Neural cell (in vitro differentiated cells): ENCODE measurements at regions not wholly inside any gene's neighbourhood (a gene's known extent, or its start where the extent isn't known, plus 50 kb on each side); places are given as distances from the start of the nearest gene placed in this dataset.

Experiments used
- H2AFZ ChIP-seq: fragments of 200-600, 300-800 bp; sonication (generic), shearing (Covaris generic); 2 replicates; pipeline ENCODE4 v1.6.0; 2014; ENCODE audit warnings: low read depth, mild to moderate bottlenecking, antibody characterized with exemption, low read length, moderate library complexity
- H3F3A ChIP-seq: fragments of 200-600 bp; shearing (Covaris generic); 2 replicates; pipeline ENCODE4 v1.6.1; 2016; ENCODE audit warnings: mild to moderate bottlenecking, moderate library complexity, mixed read lengths, antibody characterized with exemption, low read length; ENCODE audit not compliant: insufficient read depth, poor library complexity, severe bottlenecking
- H3K27ac ChIP-seq: fragments of 200-600, 300-800 bp; sonication (generic), shearing (Covaris generic); 2 replicates; pipeline ENCODE4 v1.5.1; 2014; ENCODE audit warnings: mild to moderate bottlenecking, low read length, moderate library complexity
- H3K27me3 ChIP-seq: fragments of 300-800, 200-600 bp; sonication (generic), shearing (Covaris generic); 2 replicates; pipeline ENCODE4 v1.6.0; 2014; ENCODE audit warnings: mild to moderate bottlenecking, low read depth, low read length, moderate library complexity; ENCODE audit not compliant: insufficient read depth
- H3K36me3 ChIP-seq: fragments of 300-800, 200-600 bp; sonication (generic), shearing (Covaris generic); 2 replicates; pipeline ENCODE4 v1.5.1; 2014; ENCODE audit warnings: mild to moderate bottlenecking, antibody characterized with exemption, low read length, moderate library complexity; ENCODE audit not compliant: insufficient read depth
- H3K4me2 ChIP-seq: fragments of 300-800, 200-600 bp; sonication (generic), shearing (Covaris generic); 2 replicates; pipeline ENCODE4 v1.6.0; 2014; ENCODE audit warnings: mild to moderate bottlenecking, low read length
- H3K4me3 ChIP-seq: fragments of 300-800, 200-600 bp; sonication (generic), shearing (Covaris generic); 2 replicates; pipeline ENCODE4 v1.5.1; 2014; ENCODE audit warnings: mild to moderate bottlenecking, low read length, moderate library complexity
- H3K79me2 ChIP-seq: fragments of 200-600 bp; shearing (Covaris generic); replicated peaks from 2 replicates; pipeline ENCODE4 v1.6.0; 2014; ENCODE audit warnings: mild to moderate bottlenecking, low read length, moderate library complexity; ENCODE audit not compliant: insufficient read depth
- H3K9ac ChIP-seq: fragments of 300-800, 200-600 bp; sonication (generic), shearing (Covaris generic); 2 replicates; pipeline ENCODE4 v1.6.1; 2016; ENCODE audit warnings: mild to moderate bottlenecking, low read length, mixed read lengths
- H3K9me2 ChIP-seq: fragments of 200-600 bp; shearing (Covaris generic); 2 replicates; pipeline ENCODE4 v1.6.1; 2016; ENCODE audit warnings: mild to moderate bottlenecking, low read length, mixed read lengths; ENCODE audit not compliant: insufficient read depth
- H3K9me3 ChIP-seq: fragments of 200-600, 300-800 bp; sonication (generic), shearing (Covaris generic); 2 replicates; pipeline ENCODE4 v1.6.1; 2016; ENCODE audit warnings: mild to moderate bottlenecking, mixed run types, low read length, moderate library complexity, mixed read lengths
- H4K20me1 ChIP-seq: fragments of 200-600 bp; shearing (Covaris generic); 2 replicates; pipeline ENCODE4 v1.6.1; 2016; ENCODE audit warnings: mild to moderate bottlenecking, mixed run types; ENCODE audit not compliant: insufficient read depth
- EP300 ChIP-seq: fragments of 450-650 bp; conservative IDR thresholded peaks from 2 replicates; pipeline ENCODE4 v1.6.1; 2014; ENCODE audit warnings: antibody characterized with exemption, mild to moderate bottlenecking, moderate library complexity; ENCODE audit not compliant: poor library complexity, severe bottlenecking
- EZH2 ChIP-seq: fragments of 200-600, 300-800 bp; shearing (Covaris generic), sonication (generic); IDR thresholded peaks from 2 replicates; pipeline ENCODE4 v1.6.1; 2014; ENCODE audit warnings: antibody characterized with exemption, low read length, borderline replicate concordance, mild to moderate bottlenecking; ENCODE audit not compliant: insufficient read depth, poor library complexity, severe bottlenecking
- POLR2AphosphoS5 ChIP-seq: IDR thresholded peaks from 2 replicates; pipeline ENCODE4 v1.6.1; 2012
- SMC3 ChIP-seq: fragments of 450-650 bp; conservative IDR thresholded peaks from 2 replicates; pipeline ENCODE4 v1.6.1; 2014; ENCODE audit warnings: antibody characterized with exemption, mild to moderate bottlenecking, moderate library complexity; ENCODE audit not compliant: poor library complexity
- TF ChIP-seq, protein P1 (sequence below): fragments of 450-650 bp; IDR thresholded peaks from 2 replicates; pipeline ENCODE4 v1.5.1; 2014; ENCODE audit warnings: antibody characterized with exemption, mild to moderate bottlenecking, moderate library complexity; ENCODE audit not compliant: poor library complexity, severe bottlenecking
- TF ChIP-seq, protein P2 (sequence below): IDR thresholded peaks from 2 replicates; pipeline ENCODE4 v1.6.1; 2012; ENCODE audit warnings: borderline replicate concordance

GRCh38 chr10:105982735-105983134 lies 1181.8 kb downstream of the SORCS1 start:
- peak overlapping the region; percentile 32 for H3K27ac ChIP-seq
- H3K9me3 ChIP-seq = no peaks in the 10 kb centered on the region
- no peaks in the 10 kb centered on the region for H3F3A ChIP-seq
- no peak overlapping the region for H3K4me2 ChIP-seq
- no peak overlapping the region for H3K4me3 ChIP-seq
- H3K27me3 ChIP-seq = no peaks in the 10 kb centered on the region
- H4K20me1 ChIP-seq = no peaks in the 10 kb centered on the region
- H3K9me2 ChIP-seq = no peaks in the 10 kb centered on the region
- H3K36me3 ChIP-seq = no peaks in the 10 kb centered on the region
- H2AFZ ChIP-seq = no peak overlapping the region
- peak overlapping the region; percentile 28 for H3K9ac ChIP-seq
- TF ChIP-seq POLR2AphosphoS5 = peak; percentile 39
- TF ChIP-seq EP300 = no peak
- H3K79me2 ChIP-seq = no peaks in the 10 kb centered on the region

DNA sequence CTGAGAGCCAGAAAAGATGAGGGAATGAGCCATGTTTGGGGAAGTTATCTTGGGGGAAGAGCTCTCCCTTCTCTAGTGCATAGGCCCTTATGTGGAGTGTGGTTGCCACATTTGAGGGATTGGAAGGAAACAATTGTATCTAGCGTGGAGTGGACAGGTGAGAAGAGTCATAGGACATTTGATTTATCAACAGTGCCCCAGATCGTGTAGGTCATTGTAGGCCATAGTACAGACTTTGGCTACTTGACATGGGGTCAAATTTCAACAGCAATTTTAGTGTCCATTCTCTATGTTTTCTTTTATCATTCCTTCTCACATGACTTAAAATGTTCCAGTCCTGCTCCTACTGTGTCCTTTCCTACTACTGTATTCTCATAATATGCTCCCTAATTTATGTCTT lies 1182.8 kb downstream of the SORCS1 start:
- H3K9me3 ChIP-seq = no peaks in the 10 kb centered on the region
- no peak overlapping the region for H3K27ac ChIP-seq
- H3K79me2 ChIP-seq = no peaks in the 10 kb centered on the region
- TF ChIP-seq, protein P1, sequence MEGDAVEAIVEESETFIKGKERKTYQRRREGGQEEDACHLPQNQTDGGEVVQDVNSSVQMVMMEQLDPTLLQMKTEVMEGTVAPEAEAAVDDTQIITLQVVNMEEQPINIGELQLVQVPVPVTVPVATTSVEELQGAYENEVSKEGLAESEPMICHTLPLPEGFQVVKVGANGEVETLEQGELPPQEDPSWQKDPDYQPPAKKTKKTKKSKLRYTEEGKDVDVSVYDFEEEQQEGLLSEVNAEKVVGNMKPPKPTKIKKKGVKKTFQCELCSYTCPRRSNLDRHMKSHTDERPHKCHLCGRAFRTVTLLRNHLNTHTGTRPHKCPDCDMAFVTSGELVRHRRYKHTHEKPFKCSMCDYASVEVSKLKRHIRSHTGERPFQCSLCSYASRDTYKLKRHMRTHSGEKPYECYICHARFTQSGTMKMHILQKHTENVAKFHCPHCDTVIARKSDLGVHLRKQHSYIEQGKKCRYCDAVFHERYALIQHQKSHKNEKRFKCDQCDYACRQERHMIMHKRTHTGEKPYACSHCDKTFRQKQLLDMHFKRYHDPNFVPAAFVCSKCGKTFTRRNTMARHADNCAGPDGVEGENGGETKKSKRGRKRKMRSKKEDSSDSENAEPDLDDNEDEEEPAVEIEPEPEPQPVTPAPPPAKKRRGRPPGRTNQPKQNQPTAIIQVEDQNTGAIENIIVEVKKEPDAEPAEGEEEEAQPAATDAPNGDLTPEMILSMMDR = no peak
- TF ChIP-seq, protein P2, sequence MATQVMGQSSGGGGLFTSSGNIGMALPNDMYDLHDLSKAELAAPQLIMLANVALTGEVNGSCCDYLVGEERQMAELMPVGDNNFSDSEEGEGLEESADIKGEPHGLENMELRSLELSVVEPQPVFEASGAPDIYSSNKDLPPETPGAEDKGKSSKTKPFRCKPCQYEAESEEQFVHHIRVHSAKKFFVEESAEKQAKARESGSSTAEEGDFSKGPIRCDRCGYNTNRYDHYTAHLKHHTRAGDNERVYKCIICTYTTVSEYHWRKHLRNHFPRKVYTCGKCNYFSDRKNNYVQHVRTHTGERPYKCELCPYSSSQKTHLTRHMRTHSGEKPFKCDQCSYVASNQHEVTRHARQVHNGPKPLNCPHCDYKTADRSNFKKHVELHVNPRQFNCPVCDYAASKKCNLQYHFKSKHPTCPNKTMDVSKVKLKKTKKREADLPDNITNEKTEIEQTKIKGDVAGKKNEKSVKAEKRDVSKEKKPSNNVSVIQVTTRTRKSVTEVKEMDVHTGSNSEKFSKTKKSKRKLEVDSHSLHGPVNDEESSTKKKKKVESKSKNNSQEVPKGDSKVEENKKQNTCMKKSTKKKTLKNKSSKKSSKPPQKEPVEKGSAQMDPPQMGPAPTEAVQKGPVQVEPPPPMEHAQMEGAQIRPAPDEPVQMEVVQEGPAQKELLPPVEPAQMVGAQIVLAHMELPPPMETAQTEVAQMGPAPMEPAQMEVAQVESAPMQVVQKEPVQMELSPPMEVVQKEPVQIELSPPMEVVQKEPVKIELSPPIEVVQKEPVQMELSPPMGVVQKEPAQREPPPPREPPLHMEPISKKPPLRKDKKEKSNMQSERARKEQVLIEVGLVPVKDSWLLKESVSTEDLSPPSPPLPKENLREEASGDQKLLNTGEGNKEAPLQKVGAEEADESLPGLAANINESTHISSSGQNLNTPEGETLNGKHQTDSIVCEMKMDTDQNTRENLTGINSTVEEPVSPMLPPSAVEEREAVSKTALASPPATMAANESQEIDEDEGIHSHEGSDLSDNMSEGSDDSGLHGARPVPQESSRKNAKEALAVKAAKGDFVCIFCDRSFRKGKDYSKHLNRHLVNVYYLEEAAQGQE = no peak
- H3K36me3 ChIP-seq = no peaks in the 10 kb centered on the region
- H3K4me2 ChIP-seq = no peak overlapping the region
- H3K9me2 ChIP-seq = no peaks in the 10 kb centered on the region
- H4K20me1 ChIP-seq = no peaks in the 10 kb centered on the region
- H2AFZ ChIP-seq = no peak overlapping the region
- no peak overlapping the region for H3K4me3 ChIP-seq
- H3K9ac ChIP-seq = no peak overlapping the region
- no peaks in the 10 kb centered on the region for H3K27me3 ChIP-seq
- no peaks in the 10 kb centered on the region for H3F3A ChIP-seq

- H3K4me2 ChIP-seq = no peak overlapping the region
- H3K4me3 ChIP-seq = no peak overlapping the region
- no peaks in the 10 kb centered on the region for H3K27me3 ChIP-seq
- H3K9me2 ChIP-seq = no peaks in the 10 kb centered on the region
- no peaks in the 10 kb centered on the region for H3K9me3 ChIP-seq
- H4K20me1 ChIP-seq = no peaks in the 10 kb centered on the region
- TF ChIP-seq SMC3 (no peak), EP300 (no peak), EZH2 (no peak)
- TF ChIP-seq, protein P1 = peak; percentile 17
- TF ChIP-seq, protein P2 = no peak
- H3K9ac ChIP-seq = no peak overlapping the region
- H3K79me2 ChIP-seq = no peaks in the 10 kb centered on the region
- H3F3A ChIP-seq = no peaks in the 10 kb centered on the region
- H3K36me3 ChIP-seq = no peaks in the 10 kb centered on the region
- H3K27ac ChIP-seq = no peak overlapping the region
- no peak overlapping the region for H2AFZ ChIP-seq
Observed at GRCh38 chr10:105974803-105975456, 1189.6 kb downstream of the SORCS1 start.
